ENCODE measurements at regions not wholly inside any gene's neighbourhood (a gene's known extent, or its start where the extent isn't known, plus 50 kb on each side); places are given as distances from the start of the nearest gene placed in this dataset.

- peaks cover 4% of the 10 kb centered on the region for H3K4me1 ChIP-seq (ENCODE audit: insufficient read depth)
- intact Hi-C loops (cut with DNase I): no loop called here
- no peak overlapping the region for H3K27ac ChIP-seq
Measured at GRCh38 chr10:78456649-78457400, 423.2 kb downstream of the RPS24 start.

GRCh38 chr10:78457804-78458482, 424.3 kb downstream of the RPS24 start:
- Histone ChIP-seq H3K27ac (no peak overlapping the region), H3K4me3 (no peak overlapping the region), H3K36me3 (no peaks in the 10 kb centered on the region), H3K4me1 (ENCODE audit: insufficient read depth) (peaks cover 4% of the 10 kb centered on the region), H3K27me3 (no peaks in the 10 kb centered on the region), H3K9me3 (no peaks in the 10 kb centered on the region)
- no peak for TF ChIP-seq POLR2A (IDR thresholded peaks at IDR 0.05)
- no peak for TF ChIP-seq EP300 (IDR thresholded peaks at IDR 0.05)
- TF ChIP-seq CTCF (IDR thresholded peaks at IDR 0.05): no peak
- WGBS, 3 donors: 51 to 75% (median 60%) methylated on average over 8 of the region's 8 CpGs
- intact Hi-C loops (cut with DNase I): no loop called here
- no peak for DNase-seq

More at GRCh38 chr10:78456649-78457400, 423.2 kb downstream of the RPS24 start:
- no peak for TF ChIP-seq EP300 (IDR thresholded peaks at IDR 0.05)
- TF ChIP-seq CTCF (IDR thresholded peaks at IDR 0.05): no peak
- TF ChIP-seq POLR2A (IDR thresholded peaks at IDR 0.05): no peak
- Histone ChIP-seq H3K36me3 (no peaks in the 10 kb centered on the region), H3K27me3 (no peaks in the 10 kb centered on the region), H3K4me3 (no peak overlapping the region), H3K9me3 (no peaks in the 10 kb centered on the region)
- DNase-seq: no peak
- WGBS, 3 donors: 88 to 90% (median 90%) methylated on average over 13 of the region's 13 CpGs

GRCh38 chr10:78458983-78459638, 425.4 kb downstream of the RPS24 start:
- Histone ChIP-seq H3K27me3 (no peaks in the 10 kb centered on the region), H3K4me1 (ENCODE audit: insufficient read depth) (peaks cover 4% of the 10 kb centered on the region), H3K27ac (no peak overlapping the region), H3K36me3 (no peaks in the 10 kb centered on the region), H3K4me3 (no peak overlapping the region), H3K9me3 (no peaks in the 10 kb centered on the region)
- intact Hi-C loops (cut with DNase I): no loop called here
- no peak for DNase-seq
- TF ChIP-seq CTCF (IDR thresholded peaks at IDR 0.05): no peak
- TF ChIP-seq EP300 (IDR thresholded peaks at IDR 0.05): no peak
- no peak for TF ChIP-seq POLR2A (IDR thresholded peaks at IDR 0.05)
- 61 to 85% (median 72%) methylated on average over 3 of the region's 3 CpGs for WGBS, 3 donors

- H3K4me3 ChIP-seq: no peak overlapping the region
- no peak overlapping the region for H3K27ac ChIP-seq
- 97 to 98% (median 98%) methylated on average over 3 of the region's 3 CpGs for WGBS, 3 donors
- peaks cover 4% of the 10 kb centered on the region for H3K4me1 ChIP-seq (ENCODE audit: insufficient read depth)
- H3K9me3 ChIP-seq: no peaks in the 10 kb centered on the region
- no peaks in the 10 kb centered on the region for H3K36me3 ChIP-seq
- intact Hi-C loops (cut with DNase I): no loop called here
- no peak for TF ChIP-seq POLR2A (IDR thresholded peaks at IDR 0.05)
- TF ChIP-seq CTCF (IDR thresholded peaks at IDR 0.05): no peak
- TF ChIP-seq EP300 (IDR thresholded peaks at IDR 0.05): no peak
- no peaks in the 10 kb centered on the region for H3K27me3 ChIP-seq
- no peak for DNase-seq
Measured at GRCh38 chr10:78459639-78460037, 426.0 kb downstream of the RPS24 start.
